ENCODE measurements at regions not wholly inside any gene's neighbourhood (a gene's known extent, or its start where the extent isn't known, plus 50 kb on each side); places are given as distances from the start of the nearest gene placed in this dataset.
"Not testable (repeated sequence)": the region's sequence is repeated elsewhere in the genome, so short reads cannot be mapped to it uniquely, and the experiment has no call there.

- DNase-seq (ENCODE audit: low read depth in 3 of 3, low spot score in 1 of 3), result no peak
These were observed 109.2 kb upstream of the MCHR2 start for GRCh38 chr6:100103194-100103593.

- no peak for DNase-seq (ENCODE audit: low read depth in 3 of 3, low spot score in 1 of 3)
These were observed 107.6 kb upstream of the MCHR2 start for GRCh38 chr6:100101644-100102043.

- DNase-seq (ENCODE audit: low read depth in 3 of 3, low spot score in 1 of 3), result no peak
These were observed 106.8 kb upstream of the MCHR2 start for GRCh38 chr6:100100776-100101175.

GRCh38 chr6:100099189-100100074, 105.4 kb upstream of the MCHR2 start:
- DNase-seq (ENCODE audit: low read depth in 3 of 3, low spot score in 1 of 3), result no peak

GRCh38 chr6:100096936-100097335, 102.9 kb upstream of the MCHR2 start:
- no peak for DNase-seq (ENCODE audit: low read depth in 3 of 3, low spot score in 1 of 3)

- no peak for DNase-seq (ENCODE audit: low read depth in 3 of 3, low spot score in 1 of 3)
These were observed 102.3 kb upstream of the MCHR2 start for GRCh38 chr6:100096341-100096740.

GRCh38 chr6:100093405-100093804, 99.4 kb upstream of the MCHR2 start:
- DNase-seq (ENCODE audit: low read depth in 3 of 3, low spot score in 1 of 3), result no peak

GRCh38 chr6:100088009-100088408, 94.0 kb upstream of the MCHR2 start:
- no peak for DNase-seq (ENCODE audit: low read depth in 3 of 3, low spot score in 1 of 3)

GRCh38 chr6:100084991-100085364, 91.0 kb upstream of the MCHR2 start:
- DNase-seq (ENCODE audit: low read depth in 3 of 3, low spot score in 1 of 3), result no peak

GRCh38 chr6:100084316-100084990, 90.4 kb upstream of the MCHR2 start:
- no peak for DNase-seq (ENCODE audit: low read depth in 3 of 3, low spot score in 1 of 3)

- no peak for DNase-seq (ENCODE audit: low read depth in 3 of 3, low spot score in 1 of 3)
These were observed 84.5 kb upstream of the MCHR2 start for GRCh38 chr6:100078509-100078908.

GRCh38 chr6:100065348-100065747, 71.3 kb upstream of the MCHR2 start:
- DNase-seq (ENCODE audit: low read depth in 3 of 3, low spot score in 1 of 3), result no peak

- no peak for DNase-seq (ENCODE audit: low read depth in 3 of 3, low spot score in 1 of 3)
These were observed 68.6 kb upstream of the MCHR2 start for GRCh38 chr6:100062621-100063020.

- no peak for DNase-seq (ENCODE audit: low read depth in 3 of 3, low spot score in 1 of 3)
These were observed 63.9 kb upstream of the MCHR2 start for GRCh38 chr6:100057941-100058340.

- DNase-seq (ENCODE audit: low read depth in 3 of 3, low spot score in 1 of 3), result no peak
These were observed 56.5 kb upstream of the MCHR2 start for GRCh38 chr6:100050550-100050949.

- not testable (repeated sequence) for DNase-seq (ENCODE audit: low read depth in 3 of 3, low spot score in 1 of 3)
These were observed 49.9 kb upstream of the MCHR2 start for GRCh38 chr6:100043961-100044360.

All from stimulated activated CD4-positive, alpha-beta T cell treated with anti-CD3 and anti-CD28 coated beads, TNF-alpha, amount 100 ng/mL, for 1 hour (primary cell).